ENCODE measurements at regions not wholly inside any gene's neighbourhood (a gene's known extent, or its start where the extent isn't known, plus 50 kb on each side); places are given as distances from the start of the nearest gene placed in this dataset.
A peak's percentile ranks its signal among the peaks of the same experiment; 100 is the strongest.

DNA sequence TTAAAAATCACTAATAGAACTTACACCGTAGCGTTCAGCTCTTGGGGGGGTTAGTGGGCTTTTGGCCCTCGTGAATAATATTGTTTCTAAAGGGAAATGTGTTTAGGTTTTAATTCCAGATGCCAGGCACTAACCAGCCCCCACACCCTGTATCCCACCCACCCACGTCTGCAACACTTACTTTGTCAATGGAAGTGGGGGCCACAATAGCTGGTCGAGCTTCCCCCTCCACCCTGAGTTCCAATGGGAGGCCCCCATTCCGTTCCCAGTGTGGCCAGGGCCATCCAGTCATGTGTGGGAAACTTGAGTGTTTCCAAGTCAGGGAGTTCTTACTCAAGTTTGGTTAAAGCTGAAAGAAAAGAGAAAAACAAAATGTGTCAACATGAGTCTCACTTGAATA, 271.4 kb downstream of the ENC1 start:
- no peak for DNase-seq
- H3K4me3 ChIP-seq (ENCODE audit: low read depth in 1 of 3, low read length in 3 of 3), result no peak overlapping the region
- WGBS, 3 donors, result 85 to 89% (median 87%) methylated on average over 6 of the region's 6 CpGs
- no peak overlapping the region for H3K27ac ChIP-seq (ENCODE audit: low read depth in 1 of 3, low read length in 2 of 3)
- FAIRE-seq, result no peak
- H3K9me3 ChIP-seq (ENCODE audit: control insufficient read depth in 2 of 2, insufficient read depth in 1 of 2, low read depth in 1 of 2, low read length in 1 of 2), result peaks cover 0 to 13% of the 10 kb centered on the region in 2 donors
- no peaks in the 10 kb centered on the region for H3K36me3 ChIP-seq (ENCODE audit: control insufficient read depth in 3 of 3, insufficient read depth in 2 of 3, low read depth in 1 of 3, low read length in 3 of 3)
- H3K4me1 ChIP-seq (ENCODE audit: control insufficient read depth in 3 of 3, insufficient read depth in 2 of 3, low read depth in 1 of 3, low read length in 2 of 3), result peaks cover 0 to 9% (median 0%) of the 10 kb centered on the region in 3 donors
- no peaks in the 10 kb centered on the region for H3K27me3 ChIP-seq (ENCODE audit: control insufficient read depth in 3 of 3, insufficient read depth in 3 of 3, low read length in 3 of 3)

- Histone ChIP-seq H3K4me1 (ENCODE audit: control insufficient read depth in 3 of 3, insufficient read depth in 2 of 3, low read depth in 1 of 3, low read length in 2 of 3) (peaks cover 0 to 8% (median 0%) of the 10 kb centered on the region in 3 donors), H3K9me3 (ENCODE audit: control insufficient read depth in 2 of 2, insufficient read depth in 1 of 2, low read depth in 1 of 2, low read length in 1 of 2) (peaks cover 0 to 13% of the 10 kb centered on the region in 2 donors), H3K4me3 (ENCODE audit: low read depth in 1 of 3, low read length in 3 of 3) (no peak overlapping the region), H3K27ac (ENCODE audit: low read depth in 1 of 3, low read length in 2 of 3) (no peak overlapping the region), H3K36me3 (ENCODE audit: control insufficient read depth in 3 of 3, insufficient read depth in 2 of 3, low read depth in 1 of 3, low read length in 3 of 3) (no peaks in the 10 kb centered on the region), H3K27me3 (ENCODE audit: control insufficient read depth in 3 of 3, insufficient read depth in 3 of 3, low read length in 3 of 3) (no peaks in the 10 kb centered on the region)
- FAIRE-seq (no peak), DNase-seq (no peak)
- WGBS, 3 donors, result 80 to 89% (median 82%) methylated on average over 4 of the region's 4 CpGs
Observed at GRCh38 chr5:74367934-74368333, 272.6 kb downstream of the ENC1 start.

DNA sequence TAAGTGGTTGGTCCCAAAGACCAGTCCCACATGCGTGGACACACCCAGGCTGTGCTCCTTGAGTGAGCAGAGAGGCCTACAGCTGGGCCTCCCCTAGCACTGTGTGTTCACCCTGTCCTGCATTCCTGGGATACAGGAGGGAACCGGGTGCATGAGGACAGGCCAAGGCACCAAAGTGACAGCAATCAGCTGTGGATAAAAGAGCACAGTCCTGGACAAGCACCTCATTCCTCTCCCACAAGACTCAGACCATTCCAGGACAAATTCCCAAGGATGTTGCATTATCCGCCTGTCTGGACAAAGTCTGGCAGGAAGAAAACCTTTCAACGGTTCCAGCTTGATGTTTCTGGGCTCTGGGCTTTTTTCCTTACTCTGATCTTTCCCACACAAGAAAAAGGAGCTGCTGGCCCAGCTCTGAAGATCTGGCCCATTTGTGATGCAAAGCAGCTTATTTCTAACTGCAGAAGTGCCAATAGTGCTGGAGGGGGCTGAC, 273.2 kb downstream of the ENC1 start:
- no peak for DNase-seq
- H3K9me3 ChIP-seq (ENCODE audit: control insufficient read depth in 2 of 2, insufficient read depth in 1 of 2, low read depth in 1 of 2, low read length in 1 of 2), result peaks cover 0 to 13% of the 10 kb centered on the region in 2 donors
- H3K27me3 ChIP-seq (ENCODE audit: control insufficient read depth in 3 of 3, insufficient read depth in 3 of 3, low read length in 3 of 3), result no peaks in the 10 kb centered on the region
- no peak for FAIRE-seq
- no peak overlapping the region for H3K27ac ChIP-seq (ENCODE audit: low read depth in 1 of 3, low read length in 2 of 3)
- 55 to 59% (median 56%) methylated on average over 4 of the region's 4 CpGs for WGBS, 3 donors
- H3K4me3 ChIP-seq (ENCODE audit: low read depth in 1 of 3, low read length in 3 of 3), result no peak overlapping the region
- no peaks in the 10 kb centered on the region for H3K36me3 ChIP-seq (ENCODE audit: control insufficient read depth in 3 of 3, insufficient read depth in 2 of 3, low read depth in 1 of 3, low read length in 3 of 3)
- H3K4me1 ChIP-seq (ENCODE audit: control insufficient read depth in 3 of 3, insufficient read depth in 2 of 3, low read depth in 1 of 3, low read length in 2 of 3), result peaks cover 0 to 14% (median 0%) of the 10 kb centered on the region in 3 donors

- DNase-seq (no peak), FAIRE-seq (no peak)
- peaks cover 0 to 13% of the 10 kb centered on the region in 2 donors for H3K9me3 ChIP-seq (ENCODE audit: control insufficient read depth in 2 of 2, insufficient read depth in 1 of 2, low read depth in 1 of 2, low read length in 1 of 2)
- 89 to 95% (median 93%) methylated on average over 1 of the region's 1 CpG for WGBS, 3 donors
- no peaks in the 10 kb centered on the region for H3K27me3 ChIP-seq (ENCODE audit: control insufficient read depth in 3 of 3, insufficient read depth in 3 of 3, low read length in 3 of 3)
- peaks cover 0 to 28% (median 3%) of the 10 kb centered on the region in 3 donors for H3K4me1 ChIP-seq (ENCODE audit: control insufficient read depth in 3 of 3, insufficient read depth in 2 of 3, low read depth in 1 of 3, low read length in 2 of 3)
- H3K36me3 ChIP-seq (ENCODE audit: control insufficient read depth in 3 of 3, insufficient read depth in 2 of 3, low read depth in 1 of 3, low read length in 3 of 3), result no peaks in the 10 kb centered on the region
- H3K4me3 ChIP-seq (ENCODE audit: low read depth in 1 of 3, low read length in 3 of 3), result no peak overlapping the region
- no peak overlapping the region for H3K27ac ChIP-seq (ENCODE audit: low read depth in 1 of 3, low read length in 2 of 3)
Observed at GRCh38 chr5:74365723-74366122, 274.8 kb downstream of the ENC1 start.

DNA sequence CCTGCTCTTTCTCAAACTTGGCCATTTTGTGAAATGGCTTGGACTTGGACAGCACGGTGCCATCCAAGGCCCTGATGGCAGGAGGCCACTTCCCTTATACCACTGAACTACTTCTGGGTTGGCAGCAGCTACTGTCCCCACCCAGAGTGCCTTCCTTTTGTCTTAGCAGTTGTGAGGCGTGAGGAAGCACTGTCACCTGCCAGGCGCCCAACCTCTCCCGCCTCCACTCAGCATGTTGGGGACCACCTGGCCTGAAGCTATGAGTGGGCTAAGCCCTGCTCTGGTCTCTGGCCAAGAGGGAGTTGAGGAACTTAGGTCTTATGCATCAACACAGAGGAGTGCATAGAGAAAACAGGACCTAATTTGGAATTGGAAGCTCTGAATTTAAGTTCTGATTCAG, 276.0 kb downstream of the ENC1 start:
- FAIRE-seq (no peak), DNase-seq (no peak)
- 85 to 95% (median 93%) methylated on average over 4 of the region's 4 CpGs for WGBS, 3 donors
- peaks cover 0 to 13% of the 10 kb centered on the region in 2 donors for H3K9me3 ChIP-seq (ENCODE audit: control insufficient read depth in 2 of 2, insufficient read depth in 1 of 2, low read depth in 1 of 2, low read length in 1 of 2)
- H3K27ac ChIP-seq (ENCODE audit: low read depth in 1 of 3, low read length in 2 of 3), result no peak overlapping the region
- peaks cover 3 to 36% (median 3%) of the 10 kb centered on the region in 3 donors for H3K4me1 ChIP-seq (ENCODE audit: control insufficient read depth in 3 of 3, insufficient read depth in 2 of 3, low read depth in 1 of 3, low read length in 2 of 3)
- no peaks in the 10 kb centered on the region for H3K27me3 ChIP-seq (ENCODE audit: control insufficient read depth in 3 of 3, insufficient read depth in 3 of 3, low read length in 3 of 3)
- H3K4me3 ChIP-seq (ENCODE audit: low read depth in 1 of 3, low read length in 3 of 3), result no peak overlapping the region
- H3K36me3 ChIP-seq (ENCODE audit: control insufficient read depth in 3 of 3, insufficient read depth in 2 of 3, low read depth in 1 of 3, low read length in 3 of 3), result no peaks in the 10 kb centered on the region

DNA sequence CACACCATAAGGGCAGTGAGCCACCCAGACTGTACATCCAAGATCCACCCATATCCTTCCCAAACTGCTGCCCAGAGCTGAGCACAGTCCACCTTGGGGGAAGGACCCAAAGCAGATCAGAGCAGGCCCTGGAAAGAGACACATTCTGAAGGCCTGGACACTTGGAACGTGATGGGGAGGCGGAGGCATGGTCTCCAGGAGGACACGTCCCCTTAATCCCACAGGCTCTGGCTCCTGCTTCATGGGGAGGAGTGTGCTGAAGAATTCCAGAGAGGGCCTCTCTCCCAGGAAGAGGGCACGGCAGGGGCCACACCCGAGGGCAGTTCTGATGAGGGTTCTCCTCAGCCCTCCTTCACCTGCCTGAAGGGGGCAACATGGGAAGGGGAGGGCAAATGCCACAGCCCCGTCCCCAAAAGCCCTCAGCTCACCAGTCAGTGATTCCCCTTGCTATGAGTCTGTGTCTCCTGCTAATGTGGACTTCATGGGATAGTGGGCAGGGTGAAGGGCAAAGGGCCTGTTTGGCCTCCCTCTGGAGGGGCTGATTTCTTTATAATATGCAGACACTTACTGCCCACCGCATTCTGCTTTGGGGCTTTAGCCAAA, 276.8 kb downstream of the ENC1 start:
- Histone ChIP-seq H3K4me3 (ENCODE audit: low read depth in 1 of 3, low read length in 3 of 3) (no peak overlapping the region), H3K27ac (ENCODE audit: low read depth in 1 of 3, low read length in 2 of 3) (no peak overlapping the region), H3K4me1 (ENCODE audit: control insufficient read depth in 3 of 3, insufficient read depth in 2 of 3, low read depth in 1 of 3, low read length in 2 of 3) (peaks cover 3 to 36% (median 3%) of the 10 kb centered on the region in 3 donors), H3K9me3 (ENCODE audit: control insufficient read depth in 2 of 2, insufficient read depth in 1 of 2, low read depth in 1 of 2, low read length in 1 of 2) (peaks cover 0 to 13% of the 10 kb centered on the region in 2 donors), H3K36me3 (ENCODE audit: control insufficient read depth in 3 of 3, insufficient read depth in 2 of 3, low read depth in 1 of 3, low read length in 3 of 3) (no peaks in the 10 kb centered on the region), H3K27me3 (ENCODE audit: control insufficient read depth in 3 of 3, insufficient read depth in 3 of 3, low read length in 3 of 3) (no peaks in the 10 kb centered on the region)
- DNase-seq (no peak), FAIRE-seq (no peak)
- WGBS, 3 donors, result 71 to 85% (median 72%) methylated on average over 7 of the region's 7 CpGs

- DNase-seq, result peak; percentile 82 to 89
- Histone ChIP-seq H3K27ac (ENCODE audit: low read depth in 1 of 3, low read length in 2 of 3) (peak overlapping the region in 2 of 3 donors; percentile 62 to 78), H3K4me3 (ENCODE audit: low read depth in 1 of 3, low read length in 3 of 3) (no peak overlapping the region)
Observed at GRCh38 chr5:74361406-74362358, 278.8 kb downstream of the ENC1 start.

GRCh38 chr5:74360535-74361210, 279.9 kb downstream of the ENC1 start:
- no peak overlapping the region for H3K4me3 ChIP-seq (ENCODE audit: low read depth in 1 of 3, low read length in 3 of 3)
- H3K36me3 ChIP-seq (ENCODE audit: control insufficient read depth in 3 of 3, insufficient read depth in 2 of 3, low read depth in 1 of 3, low read length in 3 of 3), result no peaks in the 10 kb centered on the region
- H3K27ac ChIP-seq (ENCODE audit: low read depth in 1 of 3, low read length in 2 of 3), result peak overlapping the region in 2 of 3 donors; percentile 62 to 78
- DNase-seq (no peak), FAIRE-seq (no peak)
- H3K9me3 ChIP-seq (ENCODE audit: control insufficient read depth in 2 of 2, insufficient read depth in 1 of 2, low read depth in 1 of 2, low read length in 1 of 2), result peaks cover 0 to 6% of the 10 kb centered on the region in 2 donors
- WGBS, 3 donors, result 58 to 59% (median 59%) methylated on average over 7 of the region's 7 CpGs
- H3K4me1 ChIP-seq (ENCODE audit: control insufficient read depth in 3 of 3, insufficient read depth in 2 of 3, low read depth in 1 of 3, low read length in 2 of 3), result peaks cover 3 to 28% (median 3%) of the 10 kb centered on the region in 3 donors
- H3K27me3 ChIP-seq (ENCODE audit: control insufficient read depth in 3 of 3, insufficient read depth in 3 of 3, low read length in 3 of 3), result no peaks in the 10 kb centered on the region

More at GRCh38 chr5:74361406-74362358, 278.8 kb downstream of the ENC1 start:
- Histone ChIP-seq H3K9me3 (ENCODE audit: control insufficient read depth in 2 of 2, insufficient read depth in 1 of 2, low read depth in 1 of 2, low read length in 1 of 2) (peaks cover 0 to 13% of the 10 kb centered on the region in 2 donors), H3K4me1 (ENCODE audit: control insufficient read depth in 3 of 3, insufficient read depth in 2 of 3, low read depth in 1 of 3, low read length in 2 of 3) (peaks cover 3 to 28% (median 3%) of the 10 kb centered on the region in 3 donors), H3K27me3 (ENCODE audit: control insufficient read depth in 3 of 3, insufficient read depth in 3 of 3, low read length in 3 of 3) (no peaks in the 10 kb centered on the region), H3K36me3 (ENCODE audit: control insufficient read depth in 3 of 3, insufficient read depth in 2 of 3, low read depth in 1 of 3, low read length in 3 of 3) (no peaks in the 10 kb centered on the region)
- FAIRE-seq, result no peak
- WGBS, 3 donors, result 21 to 61% (median 35%) methylated on average over 13 of the region's 13 CpGs

Measured in small intestine (tissue), 7 donors.